Astrocyte (in vitro differentiated cells and primary cell): ENCODE measurements at regions not wholly inside any gene's neighbourhood (a gene's known extent, or its start where the extent isn't known, plus 50 kb on each side); places are given as distances from the start of the nearest gene placed in this dataset.

ENCODE experiments used
- DNase-seq: peaks from one replicate; pipeline ENCODE4 v3.0.0-alpha.2; 2010; ENCODE audit warnings: low read depth
- FAIRE-seq: peaks from 2 replicates; lab custom pipeline; 2011; peaks lifted over from hg19 to GRCh38; lab: Jason Lieb, UNC
- H2AFZ ChIP-seq: 2 replicates; pipeline ENCODE4 v1.6.0; 2012; ENCODE audit warnings: low read depth, low read length, inconsistent platforms
- H3K27ac ChIP-seq: 2 replicates; pipeline ENCODE4 v1.5.1; 2011; ENCODE audit warnings: low read depth, low read length, inconsistent platforms
- H3K27me3 ChIP-seq: 2 replicates; pipeline ENCODE4 v1.6.0; 2011; ENCODE audit warnings: low read length, inconsistent platforms; ENCODE audit not compliant: insufficient read depth
- H3K36me3 ChIP-seq: 2 replicates; pipeline ENCODE4 v1.5.1; 2011; ENCODE audit warnings: low read length, inconsistent platforms; ENCODE audit not compliant: insufficient read depth
- H3K4me1 ChIP-seq: 2 replicates; pipeline ENCODE4 v1.5.1; 2011; ENCODE audit warnings: low read length, inconsistent platforms; ENCODE audit not compliant: insufficient read depth
- H3K4me2 ChIP-seq: 2 replicates; pipeline ENCODE4 v1.6.0; 2012; ENCODE audit warnings: low read length, inconsistent platforms
- H3K4me3 ChIP-seq: 2 replicates; pipeline ENCODE4 v1.5.1; 2011; ENCODE audit warnings: low read depth, mild to moderate bottlenecking, low read length, inconsistent platforms; ENCODE audit not compliant: insufficient read depth
- H3K79me2 ChIP-seq: 2 replicates; pipeline ENCODE4 v1.6.0; 2012; ENCODE audit warnings: mild to moderate bottlenecking, low read length, inconsistent platforms; ENCODE audit not compliant: insufficient read depth
- H3K9ac ChIP-seq: 2 replicates; pipeline ENCODE4 v1.6.0; 2012; ENCODE audit warnings: mild to moderate bottlenecking, low read length, inconsistent platforms
- H3K9me3 ChIP-seq: 2 replicates; pipeline ENCODE4 v1.5.1; 2012; ENCODE audit warnings: low read depth, mild to moderate bottlenecking, low read length, inconsistent platforms; ENCODE audit not compliant: insufficient read depth
- H4K20me1 ChIP-seq: 2 replicates; pipeline ENCODE4 v1.6.0; 2012; ENCODE audit warnings: low read length, inconsistent platforms; ENCODE audit not compliant: insufficient read depth
- H3K27ac Mint-ChIP-seq: one replicate; pipeline ENCODE4 v1.8.0; 2021; ENCODE audit warnings: mild to moderate bottlenecking, mixed read lengths; ENCODE audit not compliant: unreplicated experiment
- H3K27me3 Mint-ChIP-seq: one replicate; pipeline ENCODE4 v1.8.0; 2021; ENCODE audit warnings: low read depth, mixed read lengths; ENCODE audit not compliant: unreplicated experiment
- H3K36me3 Mint-ChIP-seq: one replicate; pipeline ENCODE4 v1.8.0; 2021; ENCODE audit warnings: low read depth, mixed read lengths; ENCODE audit not compliant: unreplicated experiment
- H3K4me1 Mint-ChIP-seq: one replicate; pipeline ENCODE4 v1.8.0; 2021; ENCODE audit warnings: low read depth, mixed read lengths; ENCODE audit not compliant: unreplicated experiment
- H3K4me3 Mint-ChIP-seq: one replicate; pipeline ENCODE4 v1.8.0; 2021; ENCODE audit warnings: mild to moderate bottlenecking, moderate library complexity, mixed read lengths; ENCODE audit not compliant: unreplicated experiment
- H3K9me3 Mint-ChIP-seq: one replicate; pipeline ENCODE4 v1.8.0; 2021; ENCODE audit warnings: mild to moderate bottlenecking, mixed read lengths; ENCODE audit not compliant: unreplicated experiment
- EZH2 ChIP-seq: IDR thresholded peaks from 2 replicates; pipeline ENCODE4 v1.6.1; 2012; ENCODE audit warnings: mild to moderate bottlenecking, low read length, inconsistent platforms; ENCODE audit not compliant: insufficient read depth
- TF ChIP-seq, protein P1 (sequence below): IDR thresholded peaks from 2 replicates; pipeline ENCODE4 v1.5.1; 2011; ENCODE audit warnings: low read depth, mild to moderate bottlenecking, inconsistent platforms, low read length, moderate library complexity; ENCODE audit not compliant: insufficient read depth

DNA sequence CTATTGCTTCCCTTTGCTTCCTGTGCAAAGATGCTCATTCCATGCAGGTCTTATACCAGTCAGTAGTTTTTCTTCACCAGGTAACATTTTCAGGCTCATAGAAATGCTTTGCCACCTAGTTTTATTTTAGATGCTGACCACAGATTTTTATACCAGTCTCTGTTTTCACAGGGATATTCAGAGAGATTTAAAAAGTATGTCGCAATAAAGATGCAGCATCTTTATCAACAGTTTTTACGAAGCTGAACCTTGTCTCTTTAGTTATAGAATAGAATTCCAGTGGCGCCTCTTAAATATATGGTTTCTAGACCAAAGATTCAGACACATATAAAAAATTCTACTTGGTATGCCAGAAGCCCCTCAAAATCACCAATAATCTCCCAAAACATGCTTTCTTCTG is 155.7 kb upstream of the PCSK5 start:
- no peaks in the 10 kb centered on the region for H4K20me1 ChIP-seq
- H3K27ac Mint-ChIP-seq: no peak overlapping the region
- DNase-seq: no peak

DNA sequence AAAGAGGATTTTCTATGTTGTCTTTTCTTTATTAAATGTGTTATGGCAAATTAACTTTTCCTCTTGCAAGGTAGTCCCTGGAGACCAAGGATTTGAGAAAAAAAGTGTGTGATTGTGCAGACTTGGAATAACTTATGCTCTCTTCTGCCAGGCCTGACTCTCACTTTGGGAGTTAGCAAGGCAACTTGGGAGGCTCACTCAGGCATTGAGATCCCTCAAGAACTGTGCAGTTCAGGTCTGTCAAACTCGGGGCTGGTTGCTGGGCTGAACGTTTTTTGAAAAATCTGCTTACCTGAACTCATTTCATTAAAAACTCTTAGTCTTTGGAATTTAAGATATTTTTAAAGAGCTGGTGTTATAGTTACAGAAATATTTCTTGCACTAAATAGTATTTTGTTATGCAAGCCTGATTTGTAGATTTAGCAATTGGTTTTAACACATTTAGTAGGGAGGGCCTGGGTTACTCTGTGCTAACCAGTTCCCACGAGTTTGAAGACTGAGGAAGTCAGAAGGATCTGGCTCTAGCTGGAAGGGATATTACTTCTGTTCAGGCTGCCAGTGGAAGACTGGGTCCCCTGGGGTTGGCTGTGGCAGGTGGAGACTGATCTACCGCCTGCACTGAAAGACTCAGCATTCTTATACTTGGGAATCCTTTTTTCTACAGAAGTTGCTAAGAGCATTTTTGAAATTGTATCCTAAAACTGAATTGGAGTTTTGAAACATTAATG is 150.4 kb upstream of the PCSK5 start:
- no peak overlapping the region for H3K4me3 ChIP-seq

More for the DNA sequence above, 155.7 kb upstream of the PCSK5 start:
- no peak overlapping the region for H3K27ac ChIP-seq
- peaks cover 4% of the 10 kb centered on the region for H3K27me3 Mint-ChIP-seq
- no peaks in the 10 kb centered on the region for H3K4me1 Mint-ChIP-seq
- H3K4me2 ChIP-seq: no peak overlapping the region
- no peaks in the 10 kb centered on the region for H3K27me3 ChIP-seq
- no peak overlapping the region for H3K4me3 ChIP-seq
- FAIRE-seq: no peak
- H3K36me3 Mint-ChIP-seq: no peaks in the 10 kb centered on the region
- no peak overlapping the region for H3K4me3 Mint-ChIP-seq
- H3K4me1 ChIP-seq: no peaks in the 10 kb centered on the region
- TF ChIP-seq EZH2: no peak
- TF ChIP-seq, protein P1, sequence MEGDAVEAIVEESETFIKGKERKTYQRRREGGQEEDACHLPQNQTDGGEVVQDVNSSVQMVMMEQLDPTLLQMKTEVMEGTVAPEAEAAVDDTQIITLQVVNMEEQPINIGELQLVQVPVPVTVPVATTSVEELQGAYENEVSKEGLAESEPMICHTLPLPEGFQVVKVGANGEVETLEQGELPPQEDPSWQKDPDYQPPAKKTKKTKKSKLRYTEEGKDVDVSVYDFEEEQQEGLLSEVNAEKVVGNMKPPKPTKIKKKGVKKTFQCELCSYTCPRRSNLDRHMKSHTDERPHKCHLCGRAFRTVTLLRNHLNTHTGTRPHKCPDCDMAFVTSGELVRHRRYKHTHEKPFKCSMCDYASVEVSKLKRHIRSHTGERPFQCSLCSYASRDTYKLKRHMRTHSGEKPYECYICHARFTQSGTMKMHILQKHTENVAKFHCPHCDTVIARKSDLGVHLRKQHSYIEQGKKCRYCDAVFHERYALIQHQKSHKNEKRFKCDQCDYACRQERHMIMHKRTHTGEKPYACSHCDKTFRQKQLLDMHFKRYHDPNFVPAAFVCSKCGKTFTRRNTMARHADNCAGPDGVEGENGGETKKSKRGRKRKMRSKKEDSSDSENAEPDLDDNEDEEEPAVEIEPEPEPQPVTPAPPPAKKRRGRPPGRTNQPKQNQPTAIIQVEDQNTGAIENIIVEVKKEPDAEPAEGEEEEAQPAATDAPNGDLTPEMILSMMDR: no peak
- H3K9me3 ChIP-seq: no peaks in the 10 kb centered on the region
- no peak overlapping the region for H2AFZ ChIP-seq
- H3K9ac ChIP-seq: no peak overlapping the region
- no peaks in the 10 kb centered on the region for H3K79me2 ChIP-seq
- H3K9me3 Mint-ChIP-seq: no peaks in the 10 kb centered on the region
- H3K36me3 ChIP-seq: no peaks in the 10 kb centered on the region

DNA sequence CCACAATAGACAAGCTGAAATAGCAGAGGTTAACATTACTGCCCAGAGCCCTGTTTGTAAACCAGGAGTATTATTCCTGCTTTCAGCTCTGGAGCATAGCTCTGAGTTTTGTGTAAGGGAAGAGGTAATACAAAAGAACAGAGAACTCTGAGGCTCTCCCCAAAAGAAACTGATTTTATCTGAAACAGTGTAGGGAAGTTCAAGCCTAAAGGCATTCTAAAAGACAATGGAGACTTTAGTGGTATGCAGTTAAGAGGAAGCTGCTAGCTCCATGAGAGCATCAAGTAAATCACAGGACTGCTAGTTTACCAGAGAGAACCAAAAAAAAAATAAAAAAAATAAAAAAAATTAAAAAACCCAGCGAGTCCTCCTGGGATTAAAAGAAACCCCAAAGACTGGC is 146.6 kb upstream of the PCSK5 start:
- Histone ChIP-seq H3K9me3 (no peaks in the 10 kb centered on the region), H3K27me3 (no peaks in the 10 kb centered on the region), H4K20me1 (no peaks in the 10 kb centered on the region), H3K27ac (no peak overlapping the region), H3K4me3 (no peak overlapping the region), H3K79me2 (no peaks in the 10 kb centered on the region), H3K4me1 (no peaks in the 10 kb centered on the region), H3K4me2 (no peak overlapping the region), H2AFZ (no peak overlapping the region), H3K9ac (no peak overlapping the region), H3K36me3 (no peaks in the 10 kb centered on the region)
- Mint-ChIP-seq H3K27me3 (no peaks in the 10 kb centered on the region), H3K36me3 (no peaks in the 10 kb centered on the region), H3K4me3 (no peak overlapping the region), H3K4me1 (no peaks in the 10 kb centered on the region), H3K27ac (no peak overlapping the region), H3K9me3 (peaks cover 9% of the 10 kb centered on the region)
- FAIRE-seq (no peak), DNase-seq (no peak)
- no peak for TF ChIP-seq EZH2
- TF ChIP-seq, protein P1: no peak

More for the DNA sequence above, 150.4 kb upstream of the PCSK5 start:
- H3K4me1 Mint-ChIP-seq: no peaks in the 10 kb centered on the region
- Histone ChIP-seq H4K20me1 (no peaks in the 10 kb centered on the region), H3K4me2 (no peak overlapping the region), H3K79me2 (no peaks in the 10 kb centered on the region), H3K27ac (no peak overlapping the region), H3K36me3 (no peaks in the 10 kb centered on the region), H2AFZ (no peak overlapping the region), H3K27me3 (no peaks in the 10 kb centered on the region), H3K9ac (no peak overlapping the region), H3K9me3 (no peaks in the 10 kb centered on the region), H3K4me1 (no peaks in the 10 kb centered on the region)
- DNase-seq (no peak), FAIRE-seq (no peak)
- no peak for TF ChIP-seq EZH2
- TF ChIP-seq, protein P1: no peak
- no peaks in the 10 kb centered on the region for H3K36me3 Mint-ChIP-seq
- H3K9me3 Mint-ChIP-seq: peaks cover 3% of the 10 kb centered on the region
- peaks cover 4% of the 10 kb centered on the region for H3K27me3 Mint-ChIP-seq
- no peak overlapping the region for H3K4me3 Mint-ChIP-seq
- no peak overlapping the region for H3K27ac Mint-ChIP-seq
